ENCODE measurements at regions not wholly inside any gene's neighbourhood (a gene's known extent, or its start where the extent isn't known, plus 50 kb on each side); places are given as distances from the start of the nearest gene placed in this dataset.

GRCh38 chr14:62247266-62247665 is 485.0 kb downstream of the SNAPC1 start:
- no peak for TF ChIP-seq CTCF (IDR thresholded peaks at IDR 0.05)

GRCh38 chr14:62251237-62251636 is 489.0 kb downstream of the SNAPC1 start:
- TF ChIP-seq CTCF (IDR thresholded peaks at IDR 0.05), result no peak

GRCh38 chr14:62253171-62253570 is 491.0 kb downstream of the SNAPC1 start:
- no peak for TF ChIP-seq CTCF (IDR thresholded peaks at IDR 0.05)

- TF ChIP-seq CTCF (IDR thresholded peaks at IDR 0.05), result no peak
Observed at GRCh38 chr14:62253911-62254310, 491.7 kb downstream of the SNAPC1 start.

- TF ChIP-seq CTCF (IDR thresholded peaks at IDR 0.05), result no peak
Observed at GRCh38 chr14:62269204-62269603, 507.0 kb downstream of the SNAPC1 start.

- no peak for TF ChIP-seq CTCF (IDR thresholded peaks at IDR 0.05)
Observed at GRCh38 chr14:62270236-62270635, 508.0 kb downstream of the SNAPC1 start.

GRCh38 chr14:62280366-62280765 is 518.1 kb downstream of the SNAPC1 start:
- no peak for TF ChIP-seq CTCF (IDR thresholded peaks at IDR 0.05)

- TF ChIP-seq CTCF (IDR thresholded peaks at IDR 0.05), result no peak
Observed at GRCh38 chr14:62283837-62284236, 521.6 kb downstream of the SNAPC1 start.

Data from LNCAP (cell line).